ENCODE measurements at regions not wholly inside any gene's neighbourhood (a gene's known extent, or its start where the extent isn't known, plus 50 kb on each side); places are given as distances from the start of the nearest gene placed in this dataset.
A peak's percentile ranks its signal among the peaks of the same experiment; 100 is the strongest.

- Histone ChIP-seq H3K27me3 (no peaks in the 10 kb centered on the region), H3K9me3 (no peaks in the 10 kb centered on the region), H3K4me1 (peaks cover 25% of the 10 kb centered on the region), H3K36me3 (replicated peaks in 1 of 2; ENCODE audit: insufficient read depth in 1 of 2, low read depth in 2 of 2) (no peaks in the 10 kb centered on the region), H3K4me3 (no peak overlapping the region), H3K27ac (no peak overlapping the region)
- ATAC-seq (peak; percentile 75), DNase-seq (peak; percentile 82 to 89 (median 86))
- WGBS, 2 donors: 11 to 16% methylated on average over 3 of the region's 3 CpGs
- intact Hi-C loops (cut with DNase I): loop anchor here (5.0 kb wide), 1 partner anchor 1217 kb away; no protein-coding TSS in a partner anchor
- TF ChIP-seq POLR2A (IDR thresholded peaks at IDR 0.05) (no peak), CTCF (IDR thresholded peaks at IDR 0.05) (peak; percentile 70 to 97 (median 96))
Measured at GRCh38 chr3:188954590-188955208, 217.1 kb upstream of the TPRG1 start.

- DNase-seq (no peak), ATAC-seq (no peak)
- 51 to 58% methylated on average over 4 of the region's 4 CpGs for WGBS, 2 donors
- TF ChIP-seq POLR2A (IDR thresholded peaks at IDR 0.05): no peak
- no peak for TF ChIP-seq CTCF (IDR thresholded peaks at IDR 0.05)
- no peak overlapping the region for H3K4me3 ChIP-seq
- H3K9me3 ChIP-seq: no peaks in the 10 kb centered on the region
- peaks cover 12% of the 10 kb centered on the region for H3K4me1 ChIP-seq
- no peak overlapping the region for H3K27ac ChIP-seq
- intact Hi-C loops (cut with DNase I): loop anchor here (5.0 kb wide), 1 partner anchor 1219 kb away; no protein-coding TSS in a partner anchor
- no peaks in the 10 kb centered on the region for H3K27me3 ChIP-seq
- H3K36me3 ChIP-seq (replicated peaks in 1 of 2; ENCODE audit: insufficient read depth in 1 of 2, low read depth in 2 of 2): no peaks in the 10 kb centered on the region
Measured at GRCh38 chr3:188955919-188956318, 215.9 kb upstream of the TPRG1 start.

- WGBS, 2 donors: 25 to 30% methylated on average over 8 of the region's 8 CpGs
- H3K4me3 ChIP-seq: no peak overlapping the region
- H3K27me3 ChIP-seq: no peaks in the 10 kb centered on the region
- peaks cover 2% of the 10 kb centered on the region for H3K4me1 ChIP-seq
- peak in 2 of 4 donors; percentile 31 to 45 for DNase-seq
- TF ChIP-seq POLR2A (IDR thresholded peaks at IDR 0.05) (no peak), CTCF (IDR thresholded peaks at IDR 0.05) (peak; percentile 50 to 92 (median 73))
- no peaks in the 10 kb centered on the region for H3K36me3 ChIP-seq (replicated peaks in 1 of 2; ENCODE audit: insufficient read depth in 1 of 2, low read depth in 2 of 2)
- intact Hi-C loops (cut with DNase I): loop anchor here (5.0 kb wide), 1 partner anchor 1220 kb away; no protein-coding TSS in a partner anchor
- no peak for ATAC-seq
- no peaks in the 10 kb centered on the region for H3K9me3 ChIP-seq
- no peak overlapping the region for H3K27ac ChIP-seq
Measured at GRCh38 chr3:188956839-188957489, 214.8 kb upstream of the TPRG1 start.

GRCh38 chr3:188959013-188959412 lies 212.8 kb upstream of the TPRG1 start:
- no peaks in the 10 kb centered on the region for H3K4me1 ChIP-seq
- ATAC-seq: no peak
- no peak overlapping the region for H3K4me3 ChIP-seq
- 53 to 54% methylated on average over 1 of the region's 1 CpG for WGBS, 2 donors
- H3K27me3 ChIP-seq: no peaks in the 10 kb centered on the region
- no peaks in the 10 kb centered on the region for H3K36me3 ChIP-seq (replicated peaks in 1 of 2; ENCODE audit: insufficient read depth in 1 of 2, low read depth in 2 of 2)
- no peak for DNase-seq
- no peak for TF ChIP-seq POLR2A (IDR thresholded peaks at IDR 0.05)
- TF ChIP-seq CTCF (IDR thresholded peaks at IDR 0.05): no peak
- H3K27ac ChIP-seq: peak overlapping the region in 1 of 4 donors; percentile 0
- no peaks in the 10 kb centered on the region for H3K9me3 ChIP-seq
- intact Hi-C loops (cut with DNase I): loop anchor here (5.0 kb wide), 1 partner anchor 1222 kb away; no protein-coding TSS in a partner anchor
